Stimulated activated CD8-positive, alpha-beta memory T cell treated with anti-CD3 and anti-CD28 coated beads, Interleukin-4, amount 100 ng/mL, for 1 hour (primary cell): ENCODE measurements at regions not wholly inside any gene's neighbourhood (a gene's known extent, or its start where the extent isn't known, plus 50 kb on each side); places are given as distances from the start of the nearest gene placed in this dataset.

ENCODE experiments used
- DNase-seq, 2 donors: peaks; one replicate each; pipeline ENCODE4 v3.0.0-alpha.2; 2020; ENCODE audit warnings: low read depth in 2 of 2, low spot score in 1 of 2

GRCh38 chr9:29850664-29851063 is 2277.4 kb upstream of the C9orf72 start:
- no peak for DNase-seq

GRCh38 chr9:29861803-29862202 is 2288.5 kb upstream of the C9orf72 start:
- no peak for DNase-seq

- no peak for DNase-seq
Observed at GRCh38 chr9:29865764-29866313, 2292.6 kb upstream of the C9orf72 start.

GRCh38 chr9:29866556-29866955 is 2293.3 kb upstream of the C9orf72 start:
- no peak for DNase-seq

- DNase-seq = no peak
Observed at GRCh38 chr9:29873579-29873978, 2300.3 kb upstream of the C9orf72 start.

GRCh38 chr9:29875547-29875946 is 2302.3 kb upstream of the C9orf72 start:
- DNase-seq = no peak

- no peak for DNase-seq
Observed at GRCh38 chr9:29882767-29883166, 2309.5 kb upstream of the C9orf72 start.

- DNase-seq = no peak
Observed at GRCh38 chr9:29906065-29906464, 2332.8 kb upstream of the C9orf72 start.

GRCh38 chr9:29928072-29928471 is 2354.8 kb upstream of the C9orf72 start:
- no peak for DNase-seq

GRCh38 chr9:29939559-29939958 is 2366.3 kb upstream of the C9orf72 start:
- DNase-seq = no peak

GRCh38 chr9:29945012-29945411 is 2371.7 kb upstream of the C9orf72 start:
- DNase-seq = no peak

- DNase-seq = no peak
Observed at GRCh38 chr9:29958469-29958868, 2385.2 kb upstream of the C9orf72 start.

- DNase-seq = no peak
Observed at GRCh38 chr9:29965834-29966233, 2392.6 kb upstream of the C9orf72 start.

- DNase-seq = no peak
Observed at GRCh38 chr9:29966247-29966646, 2393.0 kb upstream of the C9orf72 start.

GRCh38 chr9:29968831-29969230 is 2395.6 kb upstream of the C9orf72 start:
- no peak for DNase-seq

GRCh38 chr9:29969408-29969807 is 2396.1 kb upstream of the C9orf72 start:
- DNase-seq = no peak

- DNase-seq = no peak
Observed at GRCh38 chr9:29969856-29970647, 2396.8 kb upstream of the C9orf72 start.

GRCh38 chr9:29974197-29974596 is 2400.9 kb upstream of the C9orf72 start:
- no peak for DNase-seq

- DNase-seq = no peak
Observed at GRCh38 chr9:29976981-29977380, 2403.7 kb upstream of the C9orf72 start.

- no peak for DNase-seq
Observed at GRCh38 chr9:29981013-29981412, 2403.4 kb upstream of the ACO1 start.

GRCh38 chr9:29999645-30000044 is 2384.8 kb upstream of the ACO1 start:
- DNase-seq = no peak

- no peak for DNase-seq
Observed at GRCh38 chr9:30010691-30011090, 2373.8 kb upstream of the ACO1 start.

- DNase-seq = no peak
Observed at GRCh38 chr9:30012622-30013021, 2371.8 kb upstream of the ACO1 start.
